Adrenal gland (tissue), 9 donors: ENCODE measurements at regions not wholly inside any gene's neighbourhood (a gene's known extent, or its start where the extent isn't known, plus 50 kb on each side); places are given as distances from the start of the nearest gene placed in this dataset.

ENCODE experiments used
- DNase-seq, 7 donors: peaks; one replicate each; pipeline ENCODE4 v3.0.0-alpha.2; 2019 to 2020
- H3K27ac ChIP-seq, 5 donors: fragments of 200-600 bp; sonication (generic) in 4 of 5; 1 replicate in 3 of 5; 2 replicates in 2 of 5; pipeline versions ENCODE4 v1.5.1 to v1.8.0; 2016 to 2020; ENCODE audit warnings: mild to moderate bottlenecking in 1 of 5
- H3K27me3 ChIP-seq: fragments of 200-600 bp; 2 replicates; pipeline ENCODE4 v1.8.0; 2021
- H3K36me3 ChIP-seq, 2 donors: fragments of 200-600 bp; replicated peaks in 1 of 2; 1 replicate in 1 of 2; 2 replicates in 1 of 2; pipeline versions ENCODE4 v1.5.1 to v1.8.0; 2018 to 2022
- H3K4me1 ChIP-seq, 2 donors: fragments of 200-600 bp; replicated peaks in 1 of 2; 1 replicate in 1 of 2; 2 replicates in 1 of 2; pipeline versions ENCODE4 v1.5.1 to v1.8.0; 2018 to 2021
- H3K4me3 ChIP-seq, 4 donors: fragments of 200-600 bp; sonication (generic) in 3 of 4; one replicate each; pipeline ENCODE4 v1.5.1; 2016 to 2018
- H3K9me3 ChIP-seq, 3 donors: fragments of 200-600 bp; sonication (generic) in 1 of 3; replicated peaks in 1 of 3; 1 replicate in 2 of 3; 2 replicates in 1 of 3; pipeline versions ENCODE4 v1.5.1 to v1.8.0; 2016 to 2021
- POLR2A ChIP-seq, 2 donors: fragments of 450-650 bp; IDR thresholded peaks; one replicate each; pipeline ENCODE4 v1.6.1; 2017; ENCODE audit warnings: antibody characterized with exemption in 2 of 2, mild to moderate bottlenecking in 2 of 2, moderate library complexity in 1 of 2
- WGBS, 4 donors: extraction: QIAGEN DNeasy Blood & Tissue Kit in 2 of 4; methylation state at CpG; one replicate each; pipeline versions ENCODE4 v1.1.5 to v1.1.7; 2013 to 2017; 5-methylcytosine and 5-hydroxymethylcytosine counted together
- intact Hi-C, 2 donors: fragments of 100-400 bp; cut with DNase I; formaldehyde crosslinking; loops; one replicate each; pipeline versions ENCODE4 v1.14.1 to v1.15.0; 2022 to 2023
- TF ChIP-seq, protein P1 (sequence below), 6 experiments: fragments of 450-650 bp in 4 of 6; fragments of 200-600 bp in 2 of 6; sonication (generic) in 1 of 6; IDR thresholded peaks; 1 replicate in 5 of 6; 2 replicates in 1 of 6; pipeline versions ENCODE4 v1.5.1 to v1.8.0; 2016 to 2021; ENCODE audit warnings: antibody characterized with exemption in 6 of 6, mild to moderate bottlenecking in 2 of 6, moderate library complexity in 1 of 6
- donor health status: healthy with polysubstance abuse.
- donor health status: Bipolar disorder and iron deficiency.
- donor health status: DM: yes; HTN: yes; CAD: no.
- donor health status: DM: no; HTN: no; CAD: no.
- donor health status: DM: no; HTN: no; CAD: no.

- H3K4me3 ChIP-seq = no peak overlapping the region
- intact Hi-C loops = no loop called here
- 50 to 66% (median 61%) methylated on average over 14 to 15 of the region's 15 CpGs for WGBS, 4 donors
- H3K4me1 ChIP-seq = no peaks in the 10 kb centered on the region
- TF ChIP-seq POLR2A (IDR thresholded peaks at IDR 0.05) = no peak
- TF ChIP-seq, protein P1, sequence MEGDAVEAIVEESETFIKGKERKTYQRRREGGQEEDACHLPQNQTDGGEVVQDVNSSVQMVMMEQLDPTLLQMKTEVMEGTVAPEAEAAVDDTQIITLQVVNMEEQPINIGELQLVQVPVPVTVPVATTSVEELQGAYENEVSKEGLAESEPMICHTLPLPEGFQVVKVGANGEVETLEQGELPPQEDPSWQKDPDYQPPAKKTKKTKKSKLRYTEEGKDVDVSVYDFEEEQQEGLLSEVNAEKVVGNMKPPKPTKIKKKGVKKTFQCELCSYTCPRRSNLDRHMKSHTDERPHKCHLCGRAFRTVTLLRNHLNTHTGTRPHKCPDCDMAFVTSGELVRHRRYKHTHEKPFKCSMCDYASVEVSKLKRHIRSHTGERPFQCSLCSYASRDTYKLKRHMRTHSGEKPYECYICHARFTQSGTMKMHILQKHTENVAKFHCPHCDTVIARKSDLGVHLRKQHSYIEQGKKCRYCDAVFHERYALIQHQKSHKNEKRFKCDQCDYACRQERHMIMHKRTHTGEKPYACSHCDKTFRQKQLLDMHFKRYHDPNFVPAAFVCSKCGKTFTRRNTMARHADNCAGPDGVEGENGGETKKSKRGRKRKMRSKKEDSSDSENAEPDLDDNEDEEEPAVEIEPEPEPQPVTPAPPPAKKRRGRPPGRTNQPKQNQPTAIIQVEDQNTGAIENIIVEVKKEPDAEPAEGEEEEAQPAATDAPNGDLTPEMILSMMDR (IDR thresholded peaks at IDR 0.05) = no peak
- H3K9me3 ChIP-seq = no peaks in the 10 kb centered on the region
- peak overlapping the region in 1 of 5 donors; percentile 54 for H3K27ac ChIP-seq
- no peaks in the 10 kb centered on the region for H3K36me3 ChIP-seq
- DNase-seq = no peak
- H3K27me3 ChIP-seq = no peaks in the 10 kb centered on the region
These were observed 145.7 kb upstream of the NECTIN1 start for GRCh38 chr11:119874660-119875238.

GRCh38 chr11:119873761-119874421 is 144.9 kb upstream of the NECTIN1 start:
- DNase-seq = no peak
- no peaks in the 10 kb centered on the region for H3K9me3 ChIP-seq
- no peaks in the 10 kb centered on the region for H3K36me3 ChIP-seq
- H3K27ac ChIP-seq = peak overlapping the region in 1 of 5 donors; percentile 54
- no peak for TF ChIP-seq POLR2A (IDR thresholded peaks at IDR 0.05)
- TF ChIP-seq, protein P1 (IDR thresholded peaks at IDR 0.05) = no peak
- H3K4me3 ChIP-seq = no peak overlapping the region
- WGBS, 4 donors = 74 to 79% (median 78%) methylated on average over 15 to 17 of the region's 17 CpGs
- H3K4me1 ChIP-seq = no peaks in the 10 kb centered on the region
- intact Hi-C loops = no loop called here
- H3K27me3 ChIP-seq = no peaks in the 10 kb centered on the region

DNA sequence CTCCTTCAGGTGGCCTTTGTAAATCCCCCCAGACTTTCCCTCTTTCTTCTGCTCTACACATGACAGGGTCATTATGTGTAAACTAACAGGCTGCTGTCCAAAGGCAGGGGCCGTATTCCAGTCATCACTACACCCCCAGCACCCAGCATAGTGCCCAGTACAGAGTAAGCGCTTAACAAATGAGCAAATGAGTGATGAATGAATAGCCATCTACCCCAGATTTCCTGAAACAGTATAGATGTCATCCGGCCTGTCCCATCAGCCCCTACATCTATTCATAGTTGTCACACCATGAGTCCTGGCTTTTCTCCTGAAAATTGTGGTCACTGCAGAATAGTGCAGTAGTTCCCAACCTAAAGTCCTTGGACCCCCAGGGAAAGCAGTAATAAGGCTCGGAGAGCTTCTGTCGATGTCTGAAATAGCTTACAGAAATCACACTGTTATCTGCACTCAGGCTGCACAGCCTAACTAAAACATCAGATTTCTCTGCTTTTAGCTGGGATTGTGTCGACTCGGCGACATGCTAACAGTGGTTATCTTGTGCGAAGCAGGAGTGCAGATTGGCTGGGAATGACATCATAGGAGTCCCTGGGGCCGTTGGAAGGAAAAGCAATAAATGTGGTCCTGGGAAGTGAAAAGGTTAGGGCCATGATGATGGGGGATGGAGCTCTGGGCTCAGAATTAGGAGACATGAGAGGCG is 143.8 kb upstream of the NECTIN1 start:
- no peaks in the 10 kb centered on the region for H3K27me3 ChIP-seq
- TF ChIP-seq, protein P1 (IDR thresholded peaks at IDR 0.05) = no peak
- TF ChIP-seq POLR2A (IDR thresholded peaks at IDR 0.05) = no peak
- no peak for DNase-seq
- no peak overlapping the region for H3K27ac ChIP-seq
- H3K36me3 ChIP-seq = no peaks in the 10 kb centered on the region
- WGBS, 4 donors = 52 to 67% (median 53%) methylated on average over 11 of the region's 11 CpGs
- no peaks in the 10 kb centered on the region for H3K9me3 ChIP-seq
- H3K4me1 ChIP-seq = no peaks in the 10 kb centered on the region
- intact Hi-C loops = no loop called here
- no peak overlapping the region for H3K4me3 ChIP-seq

DNA sequence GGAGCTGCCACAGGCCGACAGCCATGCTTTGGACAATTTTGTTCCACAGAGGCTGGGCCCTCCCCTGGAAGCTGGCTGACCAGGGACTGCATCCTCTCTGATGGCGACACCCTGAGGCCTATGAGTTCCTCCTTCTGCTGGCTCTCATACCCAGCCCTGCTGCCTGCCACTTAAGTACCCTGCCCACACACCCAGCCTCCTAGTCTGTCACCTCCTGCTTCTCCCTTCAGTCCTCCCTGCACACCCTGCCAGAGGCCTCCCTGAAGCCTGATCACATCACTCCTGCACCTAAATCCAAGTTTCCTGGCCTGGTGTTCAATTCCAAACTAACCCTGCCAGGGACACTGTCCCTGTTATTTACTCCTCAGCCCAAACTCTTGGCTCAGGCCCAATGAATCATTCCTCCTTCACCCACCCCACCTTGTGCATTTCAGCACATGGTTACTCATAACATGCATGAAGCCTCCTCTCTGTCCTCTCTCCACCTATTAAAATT is 136.7 kb upstream of the NECTIN1 start:
- Histone ChIP-seq H3K27me3 (peaks cover 5% of the 10 kb centered on the region), H3K36me3 (no peaks in the 10 kb centered on the region), H3K4me3 (no peak overlapping the region), H3K4me1 (no peaks in the 10 kb centered on the region), H3K27ac (no peak overlapping the region), H3K9me3 (no peaks in the 10 kb centered on the region)
- WGBS, 4 donors = 40 to 86% (median 72%) methylated on average over 1 to 2 of the region's 2 CpGs
- no peak for TF ChIP-seq POLR2A (IDR thresholded peaks at IDR 0.05)
- TF ChIP-seq, protein P1 (IDR thresholded peaks at IDR 0.05) = no peak
- intact Hi-C loops = no loop called here
- DNase-seq = peak in 2 of 7 donors; percentile 5 to 26
